CD4-positive, CD25-positive, alpha-beta regulatory T cell (primary cell): ENCODE measurements at regions not wholly inside any gene's neighbourhood (a gene's known extent, or its start where the extent isn't known, plus 50 kb on each side); places are given as distances from the start of the nearest gene placed in this dataset.

ENCODE experiments used
- ATAC-seq, 2 donors: fragments of 150-1000 bp; cut with Tn5 transposase; one replicate each; pipeline ENCODE4 v1.10.0; 2021; ENCODE audit warnings: low read depth in 2 of 2, moderate number of reproducible peaks in 2 of 2, moderate library complexity in 1 of 2
- DNase-seq, 3 donors: peaks; one replicate each; pipeline versions ENCODE4 v3.0.0 to v3.0.0-alpha.2; 2012 to 2022; ENCODE audit warnings: mixed read lengths in 1 of 3
- H3K27ac ChIP-seq: one replicate; pipeline ENCODE4 v1.7.0; 2013; ENCODE audit warnings: mild to moderate bottlenecking, low read length; ENCODE audit not compliant: insufficient read depth, poor library complexity, severe bottlenecking
- H3K27me3 ChIP-seq: one replicate; pipeline ENCODE4 v1.7.0; 2013; ENCODE audit warnings: low read length; ENCODE audit not compliant: control insufficient read depth, insufficient read depth
- H3K36me3 ChIP-seq: one replicate; pipeline ENCODE4 v1.7.0; 2013; ENCODE audit warnings: mild to moderate bottlenecking, low read length, moderate library complexity; ENCODE audit not compliant: control insufficient read depth, insufficient read depth
- H3K4me1 ChIP-seq: 2 replicates; pipeline ENCODE4 v1.7.0; 2013; ENCODE audit warnings: mild to moderate bottlenecking, low read length; ENCODE audit not compliant: insufficient read depth, control insufficient read depth, poor library complexity, severe bottlenecking
- H3K4me3 ChIP-seq: one replicate; pipeline ENCODE4 v1.7.0; 2013; ENCODE audit warnings: low read depth, mild to moderate bottlenecking, low read length, moderate library complexity
- H3K9me3 ChIP-seq, 2 experiments: 1 replicate in 1 of 2; 2 replicates in 1 of 2; pipeline ENCODE4 v1.7.0; 2013; ENCODE audit warnings: low read length in 2 of 2, mild to moderate bottlenecking in 1 of 2, moderate library complexity in 1 of 2; ENCODE audit not compliant: control insufficient read depth in 2 of 2
- H3K27ac Mint-ChIP-seq, 3 donors: one replicate each; pipeline ENCODE4 v1.8.0; 2020 to 2022; ENCODE audit warnings: mild to moderate bottlenecking in 3 of 3, mixed read lengths in 3 of 3, moderate library complexity in 2 of 3
- H3K27me3 Mint-ChIP-seq: one replicate; pipeline ENCODE4 v1.8.0; 2022; ENCODE audit warnings: mild to moderate bottlenecking, mixed read lengths
- H3K36me3 Mint-ChIP-seq: one replicate; pipeline ENCODE4 v1.8.0; 2020; ENCODE audit warnings: mixed read lengths
- H3K4me1 Mint-ChIP-seq, 4 donors: one replicate each; pipeline ENCODE4 v1.8.0; 2020 to 2022; ENCODE audit warnings: mixed read lengths in 4 of 4, mild to moderate bottlenecking in 1 of 4
- H3K4me3 Mint-ChIP-seq, 4 donors: one replicate each; pipeline ENCODE4 v1.8.0; 2020 to 2022; ENCODE audit warnings: mild to moderate bottlenecking in 4 of 4, mixed read lengths in 4 of 4, moderate library complexity in 3 of 4
- H3K9me3 Mint-ChIP-seq, 7 donors: one replicate each; pipeline ENCODE4 v1.8.0; 2020 to 2022; ENCODE audit warnings: mixed read lengths in 7 of 7, mild to moderate bottlenecking in 3 of 7, moderate library complexity in 2 of 7

- Mint-ChIP-seq H3K4me3 (no peak overlapping the region), H3K4me1 (no peaks in the 10 kb centered on the region), H3K27me3 (peaks cover 4% of the 10 kb centered on the region), H3K9me3 (no peaks in the 10 kb centered on the region), H3K36me3 (no peaks in the 10 kb centered on the region), H3K27ac (no peak overlapping the region)
- Histone ChIP-seq H3K27me3 (no peaks in the 10 kb centered on the region), H3K9me3 (no peaks in the 10 kb centered on the region), H3K4me1 (no peaks in the 10 kb centered on the region), H3K4me3 (no peak overlapping the region), H3K36me3 (no peaks in the 10 kb centered on the region), H3K27ac (no peak overlapping the region)
- ATAC-seq (no peak), DNase-seq (no peak)
These were observed 225.8 kb upstream of the DAPK1 start for GRCh38 chr9:87271696-87272477.

- Mint-ChIP-seq H3K36me3 (no peaks in the 10 kb centered on the region), H3K27ac (no peak overlapping the region), H3K27me3 (peaks cover 4% of the 10 kb centered on the region), H3K4me3 (peak overlapping the region in 1 of 4 donors; percentile 3), H3K9me3 (peaks cover 0 to 3% (median 0%) of the 10 kb centered on the region in 7 donors), H3K4me1 (no peaks in the 10 kb centered on the region)
- no peak overlapping the region for H3K27ac ChIP-seq
- H3K9me3 ChIP-seq = no peaks in the 10 kb centered on the region
- no peak overlapping the region for H3K4me3 ChIP-seq
- no peaks in the 10 kb centered on the region for H3K27me3 ChIP-seq
- ATAC-seq (no peak), DNase-seq (no peak)
- H3K4me1 ChIP-seq = no peaks in the 10 kb centered on the region
- no peaks in the 10 kb centered on the region for H3K36me3 ChIP-seq
These were observed 222.5 kb upstream of the DAPK1 start for GRCh38 chr9:87275047-87275725.

GRCh38 chr9:87276327-87276841 is 221.3 kb upstream of the DAPK1 start:
- ATAC-seq = no peak
- H3K4me1 Mint-ChIP-seq = no peaks in the 10 kb centered on the region
- H3K4me1 ChIP-seq = no peaks in the 10 kb centered on the region

GRCh38 chr9:87276851-87277261 is 220.8 kb upstream of the DAPK1 start:
- Mint-ChIP-seq H3K27ac (no peak overlapping the region), H3K4me1 (no peaks in the 10 kb centered on the region), H3K4me3 (no peak overlapping the region), H3K9me3 (peaks cover 0 to 3% (median 0%) of the 10 kb centered on the region in 7 donors), H3K27me3 (no peaks in the 10 kb centered on the region), H3K36me3 (no peaks in the 10 kb centered on the region)
- H3K4me1 ChIP-seq = no peaks in the 10 kb centered on the region
- no peaks in the 10 kb centered on the region for H3K9me3 ChIP-seq
- no peak overlapping the region for H3K4me3 ChIP-seq
- no peak for DNase-seq
- H3K36me3 ChIP-seq = no peaks in the 10 kb centered on the region
- no peak for ATAC-seq
- no peaks in the 10 kb centered on the region for H3K27me3 ChIP-seq
- no peak overlapping the region for H3K27ac ChIP-seq

More at GRCh38 chr9:87276327-87276841, 221.3 kb upstream of the DAPK1 start:
- Mint-ChIP-seq H3K4me3 (no peak overlapping the region), H3K36me3 (no peaks in the 10 kb centered on the region), H3K9me3 (peaks cover 0 to 3% (median 0%) of the 10 kb centered on the region in 7 donors), H3K27me3 (peaks cover 1% of the 10 kb centered on the region), H3K27ac (no peak overlapping the region)
- H3K36me3 ChIP-seq = no peaks in the 10 kb centered on the region
- no peaks in the 10 kb centered on the region for H3K9me3 ChIP-seq
- no peak overlapping the region for H3K27ac ChIP-seq
- no peak overlapping the region for H3K4me3 ChIP-seq
- H3K27me3 ChIP-seq = no peaks in the 10 kb centered on the region
- DNase-seq = no peak

GRCh38 chr9:87277346-87277745 is 220.3 kb upstream of the DAPK1 start:
- H3K27ac Mint-ChIP-seq = no peak overlapping the region
- H3K9me3 Mint-ChIP-seq = peaks cover 0 to 3% (median 0%) of the 10 kb centered on the region in 7 donors
- ATAC-seq (no peak), DNase-seq (no peak)
- H3K27ac ChIP-seq = no peak overlapping the region
- H3K4me3 Mint-ChIP-seq = no peak overlapping the region
- no peaks in the 10 kb centered on the region for H3K27me3 ChIP-seq
- no peaks in the 10 kb centered on the region for H3K4me1 ChIP-seq
- no peaks in the 10 kb centered on the region for H3K36me3 ChIP-seq
- no peaks in the 10 kb centered on the region for H3K9me3 ChIP-seq
- no peaks in the 10 kb centered on the region for H3K4me1 Mint-ChIP-seq
- no peaks in the 10 kb centered on the region for H3K27me3 Mint-ChIP-seq
- H3K4me3 ChIP-seq = no peak overlapping the region
- no peaks in the 10 kb centered on the region for H3K36me3 Mint-ChIP-seq

GRCh38 chr9:87278971-87279733 is 218.5 kb upstream of the DAPK1 start:
- no peaks in the 10 kb centered on the region for H3K9me3 ChIP-seq
- H3K9me3 Mint-ChIP-seq = peaks cover 0 to 4% (median 0%) of the 10 kb centered on the region in 7 donors
- H3K27ac ChIP-seq = no peak overlapping the region
- H3K4me1 Mint-ChIP-seq = no peaks in the 10 kb centered on the region
- no peaks in the 10 kb centered on the region for H3K36me3 Mint-ChIP-seq
- H3K27me3 Mint-ChIP-seq = no peaks in the 10 kb centered on the region
- no peaks in the 10 kb centered on the region for H3K4me1 ChIP-seq
- no peak overlapping the region for H3K27ac Mint-ChIP-seq
- ATAC-seq (no peak), DNase-seq (no peak)
- H3K36me3 ChIP-seq = no peaks in the 10 kb centered on the region
- no peaks in the 10 kb centered on the region for H3K27me3 ChIP-seq
- H3K4me3 Mint-ChIP-seq = no peak overlapping the region
- H3K4me3 ChIP-seq = no peak overlapping the region

GRCh38 chr9:87280421-87280820 is 217.2 kb upstream of the DAPK1 start:
- H3K4me1 Mint-ChIP-seq = no peaks in the 10 kb centered on the region
- ATAC-seq = no peak

More at GRCh38 chr9:87280421-87280820, 217.2 kb upstream of the DAPK1 start:
- Mint-ChIP-seq H3K9me3 (peaks cover 0 to 4% (median 0%) of the 10 kb centered on the region in 7 donors), H3K36me3 (no peaks in the 10 kb centered on the region), H3K4me3 (no peak overlapping the region), H3K27me3 (no peaks in the 10 kb centered on the region), H3K27ac (no peak overlapping the region)
- H3K4me3 ChIP-seq = no peak overlapping the region
- no peaks in the 10 kb centered on the region for H3K36me3 ChIP-seq
- no peak for DNase-seq
- no peaks in the 10 kb centered on the region for H3K4me1 ChIP-seq
- no peaks in the 10 kb centered on the region for H3K27me3 ChIP-seq
- H3K27ac ChIP-seq = no peak overlapping the region
- H3K9me3 ChIP-seq = no peaks in the 10 kb centered on the region
